Activated T-helper 9 cell treated with anti-CD3 and anti-CD28 coated beads, Interleukin-2, amount 50 U/mL, for 16 hours (primary cell): ENCODE measurements at regions not wholly inside any gene's neighbourhood (a gene's known extent, or its start where the extent isn't known, plus 50 kb on each side); places are given as distances from the start of the nearest gene placed in this dataset.

Experiments used
- DNase-seq: peaks from one replicate; pipeline ENCODE4 v3.0.0-alpha.2; 2020; ENCODE audit warnings: low read depth

DNA sequence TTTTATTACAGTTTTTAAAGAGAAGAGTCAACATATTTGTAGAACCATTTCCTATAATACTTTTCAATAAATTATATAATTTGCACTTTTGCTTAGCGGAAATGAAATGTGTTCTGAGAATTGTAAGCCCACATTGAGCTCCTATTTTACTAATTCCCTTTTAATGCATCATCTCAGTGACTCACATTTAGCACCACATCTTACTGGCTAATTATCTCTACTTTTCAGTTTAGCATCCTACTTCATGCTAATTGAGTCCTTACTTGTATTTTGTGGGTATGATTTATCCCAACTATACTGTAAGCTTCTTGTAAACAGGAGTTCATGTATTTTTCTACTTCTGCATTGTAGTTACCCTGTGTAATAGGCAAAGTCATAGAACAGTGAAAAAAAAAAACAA lies 67.5 kb downstream of the TMX1 start:
- no peak for DNase-seq

DNA sequence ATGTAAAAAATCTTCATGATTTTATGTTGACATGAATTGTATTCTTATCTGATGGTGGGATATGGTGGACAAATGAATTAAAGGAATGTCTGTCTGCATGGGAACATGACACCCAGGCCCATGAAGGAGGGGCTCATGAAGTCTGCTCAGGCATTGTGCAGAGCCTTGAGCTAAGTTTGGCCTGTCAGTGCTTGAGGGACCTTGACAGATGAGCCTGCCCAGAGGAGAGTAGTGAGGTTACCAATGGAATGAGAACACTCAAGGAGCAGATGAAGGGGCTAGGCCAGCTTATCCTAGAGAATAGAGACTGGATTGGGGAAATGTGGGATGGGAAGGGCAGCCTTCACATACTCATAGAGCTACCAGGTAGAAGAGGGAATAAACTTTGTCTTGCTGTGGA lies 68.8 kb downstream of the TMX1 start:
- DNase-seq = no peak

DNA sequence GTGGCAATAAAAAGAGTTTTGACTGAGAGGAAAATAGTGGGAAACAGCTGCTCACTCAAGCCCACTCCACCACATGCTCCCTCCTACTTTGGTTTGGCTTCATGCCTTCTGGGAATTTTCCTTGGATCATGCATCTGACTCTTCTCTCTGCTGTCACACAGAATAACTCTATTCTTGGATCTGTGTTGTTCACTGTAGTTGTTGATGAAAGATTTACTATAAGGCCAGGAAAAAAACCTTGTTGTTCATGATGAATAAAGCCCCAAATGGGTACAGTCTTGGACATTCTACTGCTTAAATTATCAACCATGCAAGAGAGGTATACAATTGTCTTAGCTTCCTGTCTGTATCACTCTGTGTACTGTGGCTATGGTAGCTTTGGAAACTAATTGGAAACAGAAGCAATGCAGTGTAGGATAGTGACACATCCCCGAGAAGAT lies 70.5 kb downstream of the TMX1 start:
- no peak for DNase-seq

DNA sequence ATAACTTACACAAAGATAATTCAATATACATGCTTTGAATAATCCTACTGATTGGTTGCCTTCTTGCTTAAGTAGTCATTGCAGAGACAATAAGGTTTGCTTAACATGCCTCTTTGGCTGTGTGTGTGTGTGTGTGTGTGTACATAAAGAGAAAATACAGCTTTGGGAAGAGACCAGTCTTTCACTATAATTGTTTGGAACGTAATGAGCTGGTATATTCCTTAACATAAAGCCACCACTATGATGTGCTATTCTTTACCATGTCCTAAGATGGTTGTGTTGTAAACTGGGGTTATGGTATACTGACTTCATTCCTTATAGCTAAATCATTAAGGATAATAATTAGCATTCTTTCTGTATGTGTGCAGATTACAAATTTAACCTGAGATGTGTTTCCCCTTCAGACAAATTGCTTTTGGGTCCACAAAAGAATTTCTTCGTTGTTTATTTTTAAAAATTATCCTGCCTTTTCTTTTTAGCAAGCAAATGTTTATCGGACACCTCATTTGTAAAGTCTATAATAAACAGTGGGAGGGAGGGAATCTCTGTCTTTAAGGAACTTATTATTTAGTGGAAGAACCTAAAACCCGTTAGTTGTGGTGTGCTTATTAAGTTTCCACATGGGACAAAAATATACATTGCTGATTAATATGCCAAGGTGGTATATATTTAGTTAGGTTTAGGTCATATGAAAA lies 74.4 kb downstream of the TMX1 start:
- no peak for DNase-seq

DNA sequence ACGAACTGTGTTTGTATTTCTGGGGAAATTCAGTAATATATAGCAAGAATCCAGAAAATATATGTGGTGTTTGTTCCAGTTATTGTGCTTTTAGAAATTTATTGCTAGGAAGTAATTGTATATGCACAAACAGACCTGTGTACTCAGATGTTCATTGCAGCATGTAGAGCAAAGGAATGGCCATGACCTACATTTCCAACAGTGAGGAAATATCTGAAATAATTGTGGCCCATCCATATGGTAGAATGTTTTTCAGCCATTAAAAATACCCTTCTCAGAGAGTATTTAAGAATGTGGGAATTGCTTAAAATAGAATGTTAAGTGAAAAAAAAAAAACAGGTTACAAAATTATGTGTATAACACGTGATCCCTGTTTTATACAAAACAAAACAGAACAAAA lies 77.3 kb downstream of the TMX1 start:
- no peak for DNase-seq

DNA sequence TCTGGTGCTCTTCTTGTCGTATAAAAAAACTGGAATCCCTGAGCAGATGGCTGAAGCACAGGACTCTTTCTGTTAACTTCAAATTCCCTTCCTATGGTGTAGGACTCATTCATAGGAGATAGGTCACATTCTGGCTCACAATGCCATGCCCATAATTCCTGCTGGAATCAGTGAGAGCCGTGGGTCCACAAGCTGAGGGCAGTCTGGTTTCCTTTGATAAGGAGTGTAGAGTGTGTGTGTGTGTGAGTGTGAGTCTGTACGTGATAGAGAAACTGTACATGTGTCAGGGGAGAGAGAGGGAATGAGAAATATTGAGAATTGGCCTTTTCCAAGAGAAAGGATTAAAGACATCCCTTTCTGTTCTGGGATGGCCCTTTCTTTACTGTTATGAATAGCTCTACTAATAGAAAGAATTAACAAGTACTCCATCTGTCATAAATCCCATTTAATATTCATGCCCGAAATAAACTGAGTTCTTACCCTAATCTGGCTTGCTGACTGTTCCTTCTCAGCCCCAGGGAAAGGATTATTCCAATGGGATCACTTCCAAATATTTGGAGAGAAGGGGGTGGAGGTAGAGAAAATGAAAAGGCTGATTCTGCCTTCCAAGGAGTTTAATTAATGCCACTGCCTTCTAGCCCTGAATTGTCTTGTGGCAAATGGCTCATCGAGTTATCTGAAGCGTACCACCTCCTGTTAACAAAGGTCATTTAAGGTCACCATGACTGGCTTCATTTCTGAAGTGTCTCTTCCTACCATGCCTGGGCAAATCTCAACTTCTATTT lies 79.0 kb downstream of the TMX1 start:
- no peak for DNase-seq

DNA sequence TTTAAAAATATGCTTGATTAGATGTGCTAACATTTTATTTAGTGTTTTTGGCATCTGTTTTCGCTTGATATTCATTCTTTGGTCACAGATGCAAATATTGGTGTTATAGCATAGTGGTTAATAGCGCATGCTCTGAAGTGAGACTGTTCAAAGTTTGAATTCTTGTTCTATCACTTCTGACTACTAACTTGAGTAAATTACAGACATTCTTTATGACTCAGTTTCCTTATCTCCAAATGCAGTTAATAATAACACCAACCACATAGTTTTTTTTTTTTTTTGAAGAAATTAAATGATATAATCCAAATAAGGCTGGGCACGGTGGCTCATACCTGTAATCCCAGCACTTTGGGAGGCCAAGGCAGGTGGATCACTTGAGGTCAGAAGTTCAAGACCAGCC lies 81.0 kb downstream of the TMX1 start:
- DNase-seq = no peak

DNA sequence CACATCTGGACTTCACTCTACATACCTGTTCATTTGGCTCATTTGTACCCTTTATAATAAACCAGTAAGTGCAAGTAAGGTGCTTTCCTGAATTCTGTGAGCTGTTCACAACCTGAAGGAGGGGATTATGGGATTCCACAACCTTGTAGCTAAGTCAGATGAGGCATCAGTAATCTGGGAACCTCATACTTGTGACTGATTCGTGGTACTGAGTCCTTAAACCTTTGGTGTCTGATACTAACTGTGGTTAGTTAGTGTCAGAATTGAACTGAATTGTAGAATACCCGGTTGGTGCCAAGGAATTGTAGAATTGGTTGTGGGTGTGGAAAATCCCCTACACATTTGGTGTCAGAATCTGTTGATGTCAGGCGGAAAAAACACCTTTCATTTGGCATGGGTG lies 83.4 kb downstream of the TMX1 start:
- DNase-seq = no peak

DNA sequence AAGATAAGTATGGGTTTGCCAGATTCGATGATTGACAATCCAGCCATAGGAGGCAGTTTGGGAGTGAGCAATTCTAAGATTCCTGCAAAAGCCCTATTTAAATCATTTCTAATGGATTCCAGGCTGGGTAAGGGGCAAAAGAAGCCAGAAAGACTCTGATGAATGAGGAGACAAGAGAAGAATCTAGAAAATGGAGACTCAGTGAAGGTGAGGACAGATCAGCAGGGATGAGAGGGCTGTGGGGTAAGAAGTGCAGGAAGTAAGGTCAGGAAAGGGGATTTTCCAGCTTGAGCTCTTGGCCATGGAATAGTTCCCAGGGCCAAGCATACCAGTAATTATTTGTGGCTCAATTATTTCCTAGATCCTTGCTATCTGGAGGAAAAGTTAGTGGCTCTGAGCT lies 87.3 kb downstream of the TMX1 start:
- no peak for DNase-seq

DNA sequence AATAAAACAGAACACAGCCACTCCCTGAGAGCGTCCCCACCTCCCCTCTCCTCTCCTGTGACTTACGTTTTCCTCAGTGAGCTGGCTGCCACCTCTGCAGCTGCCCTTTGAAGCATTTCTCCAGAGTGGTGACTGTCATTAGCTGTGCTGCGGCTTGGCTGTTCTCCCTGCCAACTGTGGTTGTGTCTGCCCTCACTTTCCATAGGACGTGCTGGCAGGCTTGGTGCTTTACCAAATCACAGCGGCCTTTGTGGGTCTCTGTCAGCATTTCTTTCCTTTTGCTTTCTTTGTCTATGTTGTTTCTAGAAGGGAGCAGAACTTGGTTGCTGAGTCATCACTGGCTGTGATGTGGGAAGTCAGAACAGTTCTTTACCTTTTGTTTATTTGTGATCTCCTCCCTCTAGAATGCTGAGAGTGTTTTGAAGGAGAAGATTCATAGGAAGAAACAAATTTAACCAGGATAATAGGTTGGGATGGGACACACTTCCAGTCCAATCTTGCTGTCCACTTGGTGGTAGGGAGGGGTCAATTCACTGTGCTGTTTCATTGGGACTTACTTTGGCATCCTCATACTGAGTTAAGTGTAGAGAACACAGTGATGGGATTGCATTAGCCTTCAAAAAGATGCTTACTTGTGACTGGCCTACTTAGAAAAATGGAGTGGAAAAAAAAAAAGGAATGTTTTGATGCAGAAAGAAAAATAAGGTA lies 88.2 kb downstream of the TMX1 start:
- no peak for DNase-seq

DNA sequence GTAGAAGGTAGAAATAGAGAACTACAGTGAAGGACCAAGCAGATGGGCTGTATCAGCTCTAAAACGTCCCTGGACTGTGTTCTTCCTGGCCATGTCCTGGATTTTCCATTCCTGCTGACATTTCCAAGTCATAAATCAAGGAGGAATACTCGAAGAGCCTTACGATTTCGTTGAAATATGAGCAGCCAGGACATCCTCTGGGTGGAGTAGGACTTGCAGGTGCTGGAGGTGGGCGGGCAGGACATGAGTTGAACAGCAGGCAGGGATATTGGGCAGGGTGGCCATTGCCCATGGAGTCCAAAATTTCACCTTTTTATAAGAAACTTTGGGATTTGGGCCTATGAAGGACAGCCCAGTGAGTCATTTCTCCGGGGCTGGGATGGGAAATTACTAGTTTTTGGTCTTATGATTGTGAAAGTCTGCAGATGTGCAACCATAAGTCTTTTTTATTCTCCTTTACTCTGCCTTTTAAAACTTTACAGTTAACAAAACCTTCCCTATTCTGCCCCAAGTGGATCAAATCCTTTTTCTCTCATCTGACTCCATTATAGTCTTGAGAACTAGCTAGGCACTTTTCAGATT lies 88.8 kb downstream of the TMX1 start:
- DNase-seq = no peak

DNA sequence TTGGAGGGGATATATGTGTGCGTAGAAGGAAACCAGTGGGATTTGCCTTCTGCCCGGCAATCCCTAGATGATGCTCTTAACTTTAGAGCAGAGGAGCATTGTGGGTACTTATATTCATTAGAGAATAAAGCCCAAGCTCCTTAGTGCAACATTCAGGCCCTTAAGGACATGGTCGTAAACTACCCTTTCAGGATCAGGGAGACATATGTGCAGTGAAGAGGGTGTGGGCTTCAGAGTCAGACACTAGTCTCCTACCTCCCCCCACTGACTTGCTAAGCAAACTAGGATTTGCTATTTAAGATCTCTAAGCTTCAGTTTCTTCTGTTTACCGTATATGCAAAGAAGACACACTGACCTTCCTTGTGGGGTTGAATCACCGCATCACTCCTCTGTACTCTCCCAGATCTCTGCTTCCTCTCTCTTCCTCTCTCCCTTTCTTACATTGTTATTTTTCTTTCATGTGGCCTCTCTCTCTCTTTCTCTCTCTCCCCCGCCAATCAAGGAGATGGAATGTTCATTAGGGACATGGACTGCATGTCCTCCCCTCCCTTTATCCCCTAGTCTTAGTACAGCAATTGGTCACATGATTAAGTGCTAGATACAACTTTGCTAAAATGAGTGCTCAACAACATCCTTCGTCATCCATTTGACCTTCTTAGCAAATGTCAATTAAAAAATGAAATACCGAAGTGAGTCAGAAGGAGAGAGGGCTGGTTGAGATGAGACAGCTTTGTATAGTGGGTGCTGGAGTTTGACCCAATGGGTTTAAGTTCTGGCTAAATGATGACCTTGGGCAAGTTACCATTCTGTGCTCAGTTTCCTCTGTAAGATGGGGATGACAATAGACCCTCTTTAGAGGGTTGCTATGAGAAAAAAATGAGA lies 91.7 kb downstream of the TMX1 start:
- DNase-seq = no peak

DNA sequence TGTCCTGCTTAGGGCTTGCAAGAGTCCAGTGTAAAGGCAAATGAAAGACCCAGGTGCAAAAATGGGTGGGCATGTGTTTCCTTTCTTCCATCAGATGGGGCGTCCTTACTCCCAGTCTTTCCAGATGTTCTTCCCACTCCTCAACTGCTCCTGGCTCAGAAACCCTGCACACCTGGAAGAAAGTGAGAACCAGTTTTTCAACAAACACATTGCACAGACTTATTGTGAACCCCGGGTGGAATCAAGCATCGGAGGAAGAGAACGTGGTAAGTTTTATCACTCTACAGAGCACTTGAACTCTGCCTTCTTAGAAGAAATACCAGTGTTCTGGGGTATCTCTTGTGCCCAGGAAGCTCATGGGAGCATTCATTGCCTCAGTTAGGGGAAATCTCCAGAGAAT lies 93.3 kb downstream of the TMX1 start:
- no peak for DNase-seq

DNA sequence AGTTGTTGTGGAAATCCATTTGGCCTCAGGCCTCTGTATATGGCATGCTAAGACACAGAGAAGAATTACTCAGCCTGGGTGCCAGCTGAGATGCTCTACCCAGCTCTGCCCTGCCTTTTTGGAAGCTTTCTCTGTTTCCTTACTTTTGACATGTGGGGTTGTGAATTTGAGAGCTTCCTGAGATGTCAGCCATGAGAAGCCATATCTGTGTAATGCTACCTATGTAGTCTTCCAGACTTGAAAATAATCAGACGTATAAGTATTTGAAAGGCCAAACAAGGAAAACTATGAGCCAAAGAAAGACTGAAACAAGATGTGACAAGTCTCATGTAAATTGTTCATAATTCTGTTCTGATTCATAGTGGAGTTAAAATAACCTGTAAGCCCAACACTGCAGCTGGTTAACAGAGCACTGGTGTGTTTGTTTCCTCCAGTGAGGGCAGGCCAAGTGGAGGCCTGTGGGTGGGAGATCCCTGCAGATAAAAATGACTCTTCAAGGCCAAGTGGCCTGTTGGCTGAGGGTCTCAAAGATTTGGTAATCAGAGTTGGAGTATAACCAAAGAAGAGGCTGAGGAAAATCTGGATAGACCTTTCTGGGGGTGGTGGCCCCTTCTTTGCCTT lies 94.0 kb downstream of the TMX1 start:
- DNase-seq = no peak

DNA sequence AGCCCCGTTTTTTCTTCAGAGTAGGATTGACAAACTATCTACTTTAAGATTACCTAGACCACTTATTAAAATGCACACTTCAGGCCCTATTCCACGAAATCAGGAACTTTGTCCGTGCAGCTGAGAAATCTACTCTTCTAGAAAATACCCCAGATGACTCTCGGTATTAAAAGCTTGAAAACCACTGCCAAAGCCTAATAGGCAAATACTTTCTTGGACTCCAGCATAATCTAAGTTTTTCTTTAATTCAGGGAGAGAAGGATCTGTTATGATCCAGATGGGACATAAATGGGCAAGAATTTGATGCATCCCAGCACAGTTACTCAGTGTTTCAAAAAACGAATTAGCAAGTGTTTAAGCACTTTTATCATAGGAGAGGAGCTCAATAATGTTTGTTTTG lies 94.5 kb downstream of the TMX1 start:
- no peak for DNase-seq

DNA sequence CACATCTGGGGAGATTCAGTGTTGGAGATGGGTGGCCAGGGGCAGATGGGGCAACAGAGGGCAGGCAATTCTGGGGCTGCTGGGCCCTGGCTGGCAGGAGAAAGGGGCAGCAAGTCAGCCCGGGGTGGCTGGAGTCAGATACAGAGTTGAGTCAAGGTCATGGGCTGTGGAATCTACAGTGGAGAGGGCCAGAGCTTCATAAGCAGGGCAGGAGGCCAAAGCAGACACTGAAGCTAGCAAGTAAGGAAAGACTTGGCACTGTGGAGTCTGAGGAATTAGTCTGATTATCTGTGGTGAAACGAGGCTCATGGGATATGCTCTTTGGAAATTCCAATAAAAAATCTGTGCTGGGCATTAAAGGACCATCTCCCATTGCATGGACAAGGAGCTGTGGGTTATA lies 95.5 kb downstream of the TMX1 start:
- DNase-seq = no peak

DNA sequence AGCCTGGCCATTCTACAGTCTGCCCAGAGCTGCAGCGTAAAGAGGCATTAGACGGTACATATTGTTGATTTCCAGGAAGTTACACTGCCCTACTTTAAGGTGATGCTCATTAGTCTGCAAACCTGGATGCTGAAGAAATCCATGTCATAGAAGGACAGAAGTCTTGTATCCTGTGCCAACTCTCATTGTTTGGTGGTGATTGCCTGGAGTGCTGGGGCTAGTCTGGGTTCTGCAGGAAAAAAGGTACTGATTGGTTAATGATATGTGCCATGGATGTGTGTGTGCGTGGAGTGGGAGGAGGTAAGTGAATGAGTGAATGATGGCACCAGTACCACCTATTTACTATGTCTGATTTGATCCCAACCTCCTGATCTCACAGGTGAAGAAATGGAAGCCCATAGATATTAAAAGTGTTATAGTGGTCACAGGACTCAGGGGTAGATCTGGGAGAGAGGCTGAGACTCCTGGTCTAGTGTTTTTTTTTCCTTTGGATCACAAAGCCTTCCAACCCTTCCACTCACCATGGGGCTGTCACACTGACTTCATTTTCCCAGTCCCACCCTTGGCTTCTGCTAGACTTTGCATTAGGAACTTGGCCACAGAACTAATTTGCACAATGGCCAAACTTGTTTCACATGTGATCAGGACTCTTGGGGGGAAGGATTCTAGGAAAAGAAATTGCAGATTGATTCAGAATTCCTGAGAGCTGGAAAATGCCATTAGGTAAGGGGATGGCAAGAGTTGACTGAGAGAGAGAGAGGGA lies 96.1 kb downstream of the TMX1 start:
- DNase-seq = no peak

DNA sequence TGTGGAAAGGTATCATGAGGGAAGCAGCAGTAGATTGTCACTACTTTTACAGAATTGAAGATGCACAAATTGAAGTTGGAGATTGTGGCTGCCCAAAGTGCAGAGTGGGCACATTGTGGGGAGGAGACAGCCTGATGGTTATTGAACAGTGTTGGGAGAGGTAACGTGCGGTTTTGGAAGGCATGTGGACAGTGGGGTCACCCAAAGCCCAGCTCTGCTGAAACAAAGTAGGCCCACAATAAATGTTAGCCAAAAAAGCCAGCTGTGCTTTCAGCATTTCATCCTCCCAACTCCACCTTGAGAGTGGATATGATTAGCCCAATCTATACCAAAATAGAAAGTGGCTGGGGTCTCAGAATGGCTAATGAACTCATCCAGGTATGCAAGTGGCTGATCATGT lies 96.7 kb downstream of the TMX1 start:
- no peak for DNase-seq

DNA sequence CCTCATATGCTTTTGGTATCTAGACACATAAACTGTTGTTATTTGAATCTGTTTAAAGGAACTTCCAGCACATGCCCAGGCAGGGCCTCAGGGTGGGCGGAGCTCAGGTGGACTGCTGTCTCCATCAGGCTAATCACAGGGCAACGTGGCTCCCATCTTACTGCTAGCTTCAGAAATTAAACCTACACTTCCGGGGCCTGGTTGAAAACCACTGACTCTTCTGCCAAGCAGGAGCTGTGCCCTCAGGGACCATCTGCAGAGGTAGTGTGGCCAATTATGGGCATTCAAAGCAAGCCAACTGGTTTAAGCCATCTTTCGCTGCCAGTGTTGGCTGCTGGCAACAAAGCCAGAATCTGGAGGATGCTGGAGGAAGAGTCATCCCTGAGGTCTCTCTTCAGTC lies 97.5 kb downstream of the TMX1 start:
- no peak for DNase-seq

DNA sequence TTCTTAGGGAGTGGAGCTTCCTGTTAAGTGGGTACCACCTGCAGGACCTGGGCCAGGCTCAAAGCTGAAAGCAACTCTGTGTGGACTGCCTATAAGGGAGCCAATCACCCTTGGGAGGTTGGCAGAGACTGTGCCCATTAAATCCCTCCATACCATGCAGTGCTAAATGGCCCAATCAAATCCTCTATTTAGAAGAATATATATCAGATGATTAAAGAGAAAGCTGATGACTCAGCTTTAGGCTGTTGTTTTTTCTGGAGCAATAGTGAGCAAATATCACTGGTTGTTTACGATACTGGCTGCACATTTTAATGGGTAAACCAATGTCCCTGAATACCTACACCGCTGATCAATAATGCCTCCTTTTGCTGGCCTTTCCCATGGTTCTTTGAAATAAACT lies 101.3 kb downstream of the TMX1 start:
- no peak for DNase-seq

DNA sequence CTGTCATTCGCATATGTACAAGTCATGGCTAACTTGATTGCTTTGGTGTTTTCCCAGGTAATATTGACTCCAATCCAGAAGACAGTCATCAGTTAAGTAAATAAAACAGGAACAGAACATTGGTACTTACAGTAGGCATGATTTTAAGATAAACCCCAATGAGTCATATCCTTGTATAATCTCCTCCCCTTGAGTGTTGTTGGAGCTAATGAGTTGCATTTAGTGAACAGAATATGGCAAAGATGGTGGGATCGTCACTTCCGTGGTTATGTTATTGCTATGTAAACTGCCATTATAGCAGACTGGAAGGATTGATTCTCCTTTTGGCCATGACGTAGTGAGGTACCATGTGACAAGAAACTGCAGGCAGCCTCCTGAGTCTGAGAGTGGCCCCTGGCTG lies 102.2 kb downstream of the TMX1 start:
- no peak for DNase-seq
